HG02970 (cell line): ENCODE measurements at regions not wholly inside any gene's neighbourhood (a gene's known extent, or its start where the extent isn't known, plus 50 kb on each side); places are given as distances from the start of the nearest gene placed in this dataset.

Experiments
- ATAC-seq: cut with Tn5 transposase; IDR thresholded peaks from one replicate; pipeline ENCODE4 v1.9.1; 2021; ENCODE audit warnings: mild to moderate bottlenecking, moderate library complexity, moderate number of reproducible peaks; ENCODE audit not compliant: unreplicated experiment, low FRiP score

DNA sequence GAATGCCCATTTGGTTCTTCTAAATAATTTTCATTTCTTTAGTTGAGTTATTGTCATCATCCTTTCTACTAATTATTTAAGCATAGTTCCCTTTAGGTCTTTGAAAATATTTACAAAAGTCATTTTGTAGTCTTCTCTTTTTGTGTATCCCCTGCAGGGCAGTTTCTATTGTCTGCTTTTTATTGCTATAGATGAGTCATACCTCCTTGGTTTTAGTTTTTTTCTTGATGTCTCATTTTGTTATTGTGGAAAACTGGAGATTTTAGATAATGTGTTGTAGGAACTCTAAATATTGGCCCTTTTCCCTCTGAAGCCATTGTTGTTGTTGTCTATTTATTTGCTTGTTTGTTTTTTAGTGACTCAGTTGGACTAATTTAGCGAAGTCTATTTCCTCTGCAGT, 387.9 kb downstream of the NUF2 start:
- ATAC-seq: no peak

DNA sequence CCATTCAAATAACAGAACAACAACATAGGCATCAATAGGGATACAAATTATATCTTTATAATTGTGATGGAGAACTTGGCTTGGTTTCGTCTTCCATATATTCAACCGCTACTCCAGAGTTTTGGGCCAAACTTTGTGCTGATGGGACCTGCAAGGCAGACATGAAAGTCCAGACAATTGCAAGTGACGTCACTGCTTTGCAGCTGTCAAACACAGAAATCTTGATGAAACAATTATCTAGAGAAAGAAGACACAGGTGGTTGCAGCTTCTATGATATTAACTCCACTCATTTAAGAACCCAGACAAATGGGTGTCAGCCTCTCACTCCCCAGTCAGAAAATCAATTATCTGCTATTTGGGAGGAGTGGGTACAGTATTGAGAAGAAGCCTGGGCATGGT, 390.6 kb downstream of the NUF2 start:
- no peak for ATAC-seq

DNA sequence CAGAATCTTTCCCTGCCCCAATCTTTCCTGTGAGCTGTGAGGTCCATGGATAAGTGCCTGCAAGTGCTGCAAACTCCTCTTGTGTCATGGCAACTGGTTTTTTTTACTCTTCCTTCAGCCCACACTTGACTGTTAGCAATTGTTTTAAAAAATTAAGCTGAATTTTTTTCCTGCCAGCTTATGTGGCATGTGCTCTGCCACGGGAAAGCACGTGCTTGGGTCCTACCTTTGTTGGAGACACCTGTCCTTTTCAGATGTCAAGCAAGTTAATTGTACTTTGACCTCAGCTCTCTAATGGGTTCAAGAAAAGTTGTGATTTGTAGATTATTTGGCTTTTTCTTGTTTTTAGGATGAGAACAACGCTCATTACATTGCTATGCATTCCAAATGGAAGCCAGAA, 398.5 kb downstream of the NUF2 start:
- no peak for ATAC-seq

DNA sequence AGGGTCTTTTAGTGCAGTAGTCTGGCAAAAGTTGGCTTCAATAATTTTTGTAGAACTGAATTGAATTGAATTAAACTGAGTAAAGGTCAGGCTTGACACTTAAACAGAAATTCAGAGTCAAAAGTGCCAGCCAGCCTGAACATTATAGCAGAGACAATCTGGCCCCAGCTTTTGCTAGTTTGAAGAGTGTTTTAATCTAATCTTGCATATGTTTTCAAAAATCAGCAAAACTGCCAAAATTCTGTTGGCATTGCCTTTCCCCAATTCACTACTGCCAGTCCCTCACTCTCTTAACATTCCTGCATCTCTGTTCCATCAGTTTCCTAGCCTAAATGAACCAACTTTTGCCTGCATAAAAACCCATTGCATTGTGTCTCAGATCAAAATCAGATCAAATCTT, 403.8 kb downstream of the NUF2 start:
- no peak for ATAC-seq

DNA sequence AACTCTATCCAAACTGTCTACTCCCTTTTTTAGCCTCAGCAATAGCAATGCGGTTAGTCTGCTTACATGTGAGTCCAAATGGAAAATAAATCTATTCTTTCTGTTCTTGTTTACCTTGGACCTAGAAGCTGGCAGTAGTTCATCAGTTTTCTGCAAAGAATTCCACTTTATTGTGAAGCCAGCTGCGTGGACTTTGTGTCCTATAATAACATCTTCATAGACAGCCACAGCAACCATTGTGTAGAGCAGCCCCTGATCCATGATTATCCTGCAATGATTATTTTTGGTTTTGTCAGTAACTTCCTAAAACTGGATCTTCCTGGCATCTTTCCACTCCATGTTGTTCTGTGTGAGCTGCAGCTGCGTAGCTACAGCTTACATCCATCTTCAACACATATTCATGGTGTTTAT, 408.7 kb downstream of the NUF2 start:
- no peak for ATAC-seq

DNA sequence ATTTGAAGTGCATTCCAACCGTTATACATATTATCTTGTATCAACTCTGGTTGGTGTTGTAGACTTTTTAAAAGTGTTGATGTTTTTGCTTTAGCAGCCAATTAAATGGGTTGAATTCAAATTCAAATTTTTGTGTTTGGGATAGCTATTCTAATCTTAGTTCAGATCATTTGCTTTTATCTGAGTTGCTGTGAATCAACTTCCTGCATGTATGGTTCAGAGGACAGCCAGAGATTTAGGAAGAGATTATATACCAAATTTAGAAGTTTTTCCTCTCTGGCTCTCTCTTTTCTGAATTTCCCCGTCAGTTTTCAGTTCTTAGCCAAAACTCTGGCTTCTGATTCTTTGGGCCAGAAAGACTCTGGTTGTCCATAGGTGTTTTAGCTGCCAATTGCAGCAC, 415.5 kb downstream of the NUF2 start:
- no peak for ATAC-seq

DNA sequence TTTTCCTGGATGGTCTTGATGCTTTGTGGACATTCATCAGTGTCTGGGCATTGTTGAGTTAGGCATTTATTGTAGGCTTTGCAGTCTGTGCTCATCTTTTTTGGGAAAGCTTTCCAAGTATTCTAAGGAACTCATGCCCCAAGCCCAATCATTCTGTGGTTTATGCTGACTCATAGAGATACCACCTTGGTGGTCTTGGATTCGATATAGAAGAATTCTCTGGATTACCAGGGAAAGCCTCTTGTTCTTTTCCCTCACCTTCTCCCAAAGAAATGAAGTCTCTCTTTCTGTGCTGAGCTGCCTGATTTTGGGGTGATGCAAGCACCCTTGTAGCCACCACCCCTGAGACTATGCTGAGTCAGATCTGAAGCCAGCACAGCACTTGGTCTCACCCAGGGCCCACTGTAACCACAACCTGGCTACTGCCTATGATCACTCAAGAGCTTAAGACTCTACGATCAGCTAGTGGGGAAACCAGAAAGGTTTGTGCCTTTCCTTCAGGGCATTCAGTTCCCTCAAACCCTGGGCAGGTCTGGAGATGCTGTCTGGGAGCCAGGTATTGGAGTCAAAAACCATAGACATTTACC, 422.6 kb downstream of the NUF2 start:
- no peak for ATAC-seq

DNA sequence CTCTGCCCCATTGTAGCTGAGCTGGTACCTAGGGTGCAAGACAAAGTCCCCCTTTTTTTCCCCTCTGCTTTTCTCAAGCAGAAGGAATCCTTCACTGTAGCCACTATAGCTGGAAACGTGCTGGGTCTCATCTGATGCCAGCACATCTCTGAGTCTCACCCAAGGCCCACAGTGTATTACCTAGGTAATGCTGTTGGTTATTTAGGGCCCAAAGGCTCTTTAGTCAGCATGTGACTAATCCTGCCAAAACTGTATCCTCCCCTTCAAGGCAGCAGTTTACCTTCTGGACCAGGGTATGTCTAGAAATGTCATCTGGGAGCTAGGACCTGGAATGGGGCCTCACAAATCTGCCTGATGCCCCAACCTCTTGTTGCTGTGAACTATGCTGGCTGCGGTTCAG, 423.4 kb downstream of the NUF2 start:
- ATAC-seq: no peak

DNA sequence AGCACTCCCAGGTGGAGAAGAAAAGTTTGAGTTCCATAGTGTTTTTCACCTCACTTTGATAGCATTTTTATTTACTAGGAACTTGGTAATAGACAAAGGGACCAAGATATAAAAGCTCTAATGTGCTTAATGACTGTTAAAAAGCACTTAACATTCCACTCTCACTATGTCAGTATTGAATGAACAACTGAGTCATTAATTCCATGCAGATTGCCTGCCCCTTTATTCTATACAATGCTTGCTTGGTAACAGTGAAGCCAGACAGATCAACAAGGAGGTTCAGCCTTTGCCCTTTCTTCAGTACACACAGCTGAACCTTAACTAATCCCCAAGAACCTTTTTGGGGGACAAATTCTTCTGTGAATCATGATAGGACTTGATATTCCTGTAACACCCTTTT, 425.5 kb downstream of the NUF2 start:
- no peak for ATAC-seq

DNA sequence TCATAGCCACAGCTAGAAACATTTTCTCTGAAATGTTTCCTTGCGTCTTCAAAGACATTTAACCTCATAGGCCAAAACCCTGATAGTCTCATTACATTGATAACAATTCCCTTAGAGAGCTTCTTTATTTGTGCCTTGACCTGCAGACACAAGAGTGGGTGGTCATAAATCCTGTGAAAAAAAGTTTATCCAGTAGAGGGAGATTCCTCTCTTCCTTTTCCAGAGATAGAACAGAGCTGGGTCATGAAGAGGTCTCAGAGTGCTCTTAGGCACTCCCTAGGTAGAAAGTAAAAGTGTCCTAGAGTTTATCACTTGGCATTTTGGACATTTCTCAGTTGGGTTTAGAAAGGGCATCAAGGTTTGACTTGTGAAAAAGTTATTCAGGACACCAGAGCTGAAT, 426.1 kb downstream of the NUF2 start:
- no peak for ATAC-seq

DNA sequence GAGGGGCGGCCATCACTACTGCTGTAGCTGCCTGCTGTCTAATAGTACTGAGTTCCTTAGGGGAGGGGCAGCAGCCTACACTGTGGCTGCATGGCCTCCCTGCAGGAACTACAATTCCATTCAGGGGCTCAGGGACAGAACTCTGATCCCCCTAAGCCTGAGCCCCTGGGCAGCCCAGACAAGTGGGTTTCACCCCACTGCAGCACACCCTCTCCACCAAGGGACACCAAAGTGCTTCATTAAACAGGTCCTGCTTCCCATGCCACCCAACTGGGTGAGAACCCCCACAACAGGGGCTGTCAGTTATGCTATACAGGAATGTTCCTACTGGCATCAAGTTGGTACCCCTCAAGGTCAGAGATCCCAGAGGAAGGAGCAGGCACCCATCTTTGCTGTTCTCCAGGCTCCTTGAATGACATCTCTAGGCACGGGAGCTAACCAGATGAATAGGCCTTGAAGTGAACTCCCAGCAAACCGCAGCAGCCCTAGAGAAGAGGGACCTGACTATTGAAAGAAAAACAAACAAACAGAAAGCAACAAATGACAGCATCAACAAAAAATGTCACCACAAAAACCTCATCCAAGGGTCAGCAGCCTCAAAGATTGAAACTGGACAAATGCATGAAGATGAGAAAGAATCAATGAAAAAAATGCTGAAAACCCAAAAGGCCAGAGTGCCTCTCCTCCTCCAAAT, 437.4 kb downstream of the NUF2 start:
- no peak for ATAC-seq

DNA sequence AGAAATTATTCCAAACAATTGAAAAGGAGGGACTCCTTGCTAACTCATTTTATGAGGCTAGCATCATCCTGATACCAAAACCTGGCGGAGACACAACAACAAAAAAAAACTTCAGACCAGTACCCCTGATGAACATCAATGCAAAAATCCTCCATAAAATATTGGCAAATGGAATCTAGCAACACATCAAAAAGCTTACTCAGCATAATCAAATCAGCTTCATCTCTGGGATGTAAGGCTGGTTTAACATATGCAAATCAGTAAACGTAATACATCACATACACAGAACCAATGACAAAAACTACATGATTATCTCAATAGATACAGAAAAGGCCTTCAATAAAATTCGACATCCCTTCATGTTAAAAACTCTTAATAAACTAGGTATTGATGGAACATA, 440.1 kb downstream of the NUF2 start:
- ATAC-seq: no peak

DNA sequence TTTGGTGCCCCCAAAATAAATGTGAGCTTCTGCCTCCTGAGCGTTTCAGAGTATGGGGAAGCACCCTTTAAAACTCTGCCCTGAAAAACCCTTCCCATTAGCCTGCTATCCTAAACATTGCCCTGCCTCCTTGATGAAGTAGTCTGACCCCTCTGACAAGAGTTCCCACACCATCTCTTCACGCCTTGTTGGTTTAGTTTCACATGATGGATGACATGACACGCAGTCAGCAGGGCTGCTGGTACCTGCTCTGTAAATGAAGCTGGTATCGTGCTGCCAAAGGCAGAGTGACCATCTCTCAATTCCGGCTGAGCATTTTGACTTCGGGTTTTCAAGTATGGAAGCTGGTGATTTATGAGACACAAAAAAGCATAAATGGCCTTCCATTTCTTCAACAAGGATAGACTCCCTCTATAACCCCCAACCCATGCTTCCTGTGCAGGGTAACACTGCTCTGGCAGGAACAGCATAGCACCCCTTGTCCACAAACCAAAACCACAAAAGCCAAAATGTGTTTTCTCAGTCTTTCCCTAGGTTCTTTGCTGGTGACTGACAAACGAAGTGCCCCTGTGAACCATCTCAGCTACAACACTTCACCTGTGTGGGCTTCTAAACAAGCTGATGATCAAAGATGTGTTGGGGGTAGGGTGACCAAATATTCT, 444.6 kb downstream of the NUF2 start:
- no peak for ATAC-seq

DNA sequence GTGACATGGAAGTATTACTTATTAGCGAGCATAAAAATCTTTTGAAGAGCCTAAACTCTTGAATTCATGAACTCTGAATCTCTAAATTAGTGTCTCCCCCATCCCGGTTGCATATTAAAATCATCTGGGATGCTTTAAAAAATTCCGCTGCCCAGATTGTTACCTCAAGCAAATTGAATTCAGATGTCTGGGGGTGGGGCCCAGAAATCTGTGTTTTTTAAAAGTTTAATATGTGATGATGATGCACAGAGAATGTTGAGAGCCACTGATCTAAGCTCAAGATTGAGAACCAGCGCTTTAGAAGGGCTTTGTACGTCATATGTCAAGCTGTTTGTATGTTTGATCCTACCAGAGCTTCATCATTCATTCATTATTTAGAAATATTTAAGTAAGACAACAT, 446.8 kb downstream of the NUF2 start:
- no peak for ATAC-seq

DNA sequence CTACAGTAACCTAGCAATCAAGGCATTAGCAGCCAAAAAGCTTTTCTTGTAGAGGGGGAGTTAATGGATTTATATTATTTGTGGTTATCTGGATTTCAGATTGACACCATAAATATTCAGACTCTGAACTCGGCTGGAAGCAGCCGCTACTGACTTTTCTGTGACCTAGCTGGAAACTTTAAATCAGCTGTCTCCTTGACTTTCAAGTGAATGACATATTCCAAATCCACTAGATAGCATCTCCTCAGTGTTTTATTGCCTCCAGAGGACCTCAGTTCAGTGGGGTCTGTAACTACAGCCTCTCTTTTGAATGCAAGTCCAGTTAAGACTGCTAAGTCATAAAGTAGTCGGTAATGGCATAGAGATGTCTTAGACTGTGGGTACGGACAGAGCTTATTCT, 448.5 kb downstream of the NUF2 start:
- no peak for ATAC-seq

DNA sequence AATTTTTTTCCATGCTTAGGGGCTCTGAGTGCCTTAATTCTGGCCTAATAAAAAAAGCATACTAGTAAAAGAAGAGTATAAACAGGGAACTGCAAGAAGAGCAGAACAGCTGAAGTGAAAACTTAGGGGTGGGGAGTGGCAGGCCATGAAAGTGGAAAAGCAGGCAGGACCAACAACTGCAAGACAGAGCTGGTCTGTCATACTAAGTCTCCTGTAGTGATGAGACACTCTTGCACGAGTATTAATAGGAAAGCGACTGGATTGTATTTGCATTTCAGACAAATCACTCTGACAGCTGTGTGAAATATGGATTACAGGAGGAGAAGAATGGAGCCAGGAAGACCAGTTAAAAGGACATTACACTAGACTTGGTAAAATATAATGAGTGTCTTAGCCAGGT, 449.9 kb downstream of the NUF2 start:
- ATAC-seq: no peak

DNA sequence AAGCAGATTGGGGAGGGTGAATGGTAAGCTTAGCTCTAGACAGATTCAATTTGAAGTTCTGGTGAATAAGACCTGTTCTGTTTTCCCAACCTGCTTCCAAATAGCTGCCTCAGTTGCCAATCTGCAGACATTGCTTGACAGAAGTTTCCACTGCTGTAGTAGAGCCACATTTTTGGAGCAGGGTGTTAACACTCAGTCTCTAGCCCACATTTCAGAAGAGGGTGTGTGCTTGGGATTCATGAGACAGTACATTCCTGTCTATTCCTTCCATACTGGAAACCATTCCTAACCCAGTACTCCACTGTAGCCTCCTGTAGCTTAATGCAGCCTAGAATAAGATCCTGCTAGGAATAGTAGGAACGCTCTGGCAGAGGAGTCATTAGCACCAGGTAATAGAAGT, 450.5 kb downstream of the NUF2 start:
- ATAC-seq: no peak

DNA sequence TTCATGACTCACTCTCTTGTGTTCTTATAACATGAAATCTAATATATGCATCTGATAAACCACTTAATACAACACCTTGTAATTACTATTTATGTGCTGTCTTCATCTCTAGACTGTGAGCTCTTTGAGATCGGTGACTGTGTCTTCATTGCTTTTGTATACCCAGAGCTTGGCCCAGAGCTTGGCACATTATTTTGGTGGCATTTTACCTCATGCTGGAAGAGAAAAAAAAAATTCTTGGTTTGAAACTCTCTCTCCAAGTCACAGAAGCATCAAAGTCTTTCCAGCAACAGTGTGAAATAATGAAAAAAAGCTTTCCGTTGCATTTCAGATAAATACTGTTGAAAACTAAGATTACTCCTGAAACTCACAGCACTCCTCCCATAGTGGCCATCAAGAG, 451.6 kb downstream of the NUF2 start:
- ATAC-seq: no peak

DNA sequence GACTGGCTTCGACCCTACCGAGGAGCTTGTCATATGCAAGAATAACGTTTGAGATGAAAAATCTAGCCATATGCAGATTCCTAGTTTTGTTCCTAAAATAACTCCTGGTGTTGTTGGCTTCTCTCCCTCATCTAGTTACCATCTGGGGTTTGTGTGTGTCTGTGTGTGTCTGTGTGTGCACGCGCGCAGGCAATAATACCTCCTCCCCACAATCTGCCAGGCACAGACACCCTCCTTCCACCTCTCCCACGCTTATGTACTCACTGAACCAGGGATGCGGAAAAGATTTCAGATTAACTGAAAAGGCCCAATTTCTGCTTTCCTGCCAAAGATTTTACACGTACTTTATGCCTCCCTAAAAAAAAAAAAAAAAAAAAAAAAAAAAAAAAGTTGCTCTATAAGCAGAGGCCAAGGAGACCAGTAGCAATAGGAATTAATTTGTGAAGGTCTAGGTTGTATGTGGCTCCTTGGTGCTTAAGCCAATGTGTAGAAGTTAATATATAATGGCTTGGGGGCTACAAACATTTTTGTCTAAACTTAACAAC, 452.7 kb downstream of the NUF2 start:
- ATAC-seq: no peak

DNA sequence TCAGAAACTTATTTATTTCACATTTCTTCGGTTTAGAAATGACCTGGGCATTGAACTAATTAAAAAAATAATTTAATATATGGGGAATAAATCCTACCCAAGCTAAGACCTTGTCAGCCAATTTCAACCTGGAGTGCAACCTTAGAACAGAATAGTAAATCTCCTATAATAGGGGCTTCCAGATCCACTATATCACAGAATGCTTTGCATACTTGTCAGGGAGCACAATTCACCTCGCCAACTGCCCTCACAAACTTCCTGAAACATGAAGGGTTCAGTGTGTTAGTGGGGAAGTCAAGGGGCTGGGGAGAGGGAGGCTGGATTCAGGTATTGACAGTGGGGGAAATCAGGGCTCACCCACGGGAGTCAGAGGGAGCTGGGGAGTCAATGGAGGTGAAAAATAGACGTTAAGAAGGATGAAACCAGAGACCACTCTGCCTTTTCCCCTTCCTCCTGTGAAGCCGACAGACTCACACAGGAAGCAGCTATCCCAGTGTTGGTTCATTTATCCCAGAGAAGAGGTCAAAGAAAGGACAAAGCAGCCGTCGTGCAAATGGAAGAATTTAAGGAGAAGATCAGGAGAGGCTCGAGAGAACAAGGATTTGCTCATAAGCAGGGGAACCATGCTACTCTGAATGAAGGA, 453.3 kb downstream of the NUF2 start:
- ATAC-seq: no peak

DNA sequence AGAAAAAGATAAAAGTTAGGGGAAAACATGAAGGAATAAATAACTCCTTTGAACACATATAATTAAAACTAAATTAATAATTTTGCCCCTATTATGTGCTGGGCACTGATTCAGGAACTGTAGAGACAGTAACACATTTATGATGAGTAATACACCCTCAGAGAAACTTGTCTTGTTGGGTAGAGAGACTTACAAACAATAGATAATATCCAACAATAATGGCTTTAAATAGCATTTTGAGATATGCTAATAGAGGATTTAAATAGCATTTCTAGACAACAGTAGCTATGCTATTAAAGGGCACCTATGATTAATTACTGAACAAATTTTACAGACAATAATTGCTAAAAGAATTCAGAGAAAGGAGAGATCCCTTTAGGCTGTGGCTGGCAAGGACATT, 455.5 kb downstream of the NUF2 start:
- no peak for ATAC-seq
